H1 (cell line): ENCODE measurements at regions not wholly inside any gene's neighbourhood (a gene's known extent, or its start where the extent isn't known, plus 50 kb on each side); places are given as distances from the start of the nearest gene placed in this dataset.

Experiments
- CTCF ChIA-PET: fragments of 300-600 bp; sonication (Branson Sonifier 250); formaldehyde crosslinking; loops from one replicate; lab custom pipeline; 2021; ENCODE audit not compliant: partially characterized antibody; lab: Charles Lee
- POLR2A ChIA-PET: fragments of 300-600 bp; sonication (Branson Sonifier 250); formaldehyde crosslinking; loops from one replicate; lab custom pipeline; 2021; ENCODE audit warnings: inconsistent platforms; ENCODE audit not compliant: partially characterized antibody; lab: Charles Lee
- DNase-seq, 2 experiments: peaks; one replicate each; pipeline versions ENCODE4 v3.0.0 to v3.0.0-alpha.2; 2010 to 2022; ENCODE audit warnings: low spot score in 2 of 2, low read depth in 1 of 2, mixed read lengths in 1 of 2
- FAIRE-seq: peaks from 2 replicates; lab custom pipeline; 2011; peaks lifted over from hg19 to GRCh38; lab: Jason Lieb, UNC
- H2AFZ ChIP-seq: 2 replicates; pipeline ENCODE4 v1.8.1; 2012; ENCODE audit warnings: low read length, inconsistent platforms
- H2AK5ac ChIP-seq: 2 replicates; pipeline ENCODE4 v1.6.1; 2013; ENCODE audit warnings: low read depth, low read length
- H2BK120ac ChIP-seq: replicated peaks from 2 replicates; pipeline ENCODE3; 2013; ENCODE audit warnings: low read depth, low read length, inconsistent platforms
- H2BK12ac ChIP-seq: 2 replicates; pipeline ENCODE4 v1.6.1; 2013; ENCODE audit warnings: low read depth, low read length
- H2BK15ac ChIP-seq: 2 replicates; pipeline ENCODE4 v1.6.1; 2013; ENCODE audit warnings: low read length
- H2BK20ac ChIP-seq: 2 replicates; pipeline ENCODE4 v1.6.1; 2013; ENCODE audit warnings: low read length
- H2BK5ac ChIP-seq: 2 replicates; pipeline ENCODE4 v1.6.1; 2013; ENCODE audit warnings: low read depth, low read length
- H3K14ac ChIP-seq: 2 replicates; pipeline ENCODE4 v1.6.1; 2013; ENCODE audit warnings: inconsistent platforms; ENCODE audit not compliant: insufficient read length
- H3K18ac ChIP-seq: 2 replicates; pipeline ENCODE4 v1.6.1; 2013; ENCODE audit warnings: low read length; ENCODE audit errors: extremely low read depth
- H3K23ac ChIP-seq: 2 replicates; pipeline ENCODE4 v1.6.1; 2013; ENCODE audit warnings: inconsistent platforms; ENCODE audit not compliant: insufficient read length
- H3K23me2 ChIP-seq: 2 replicates; pipeline ENCODE4 v1.6.1; 2013; ENCODE audit warnings: low read depth, low read length
- H3K27ac ChIP-seq: 2 replicates; pipeline ENCODE4 v1.6.1; 2011; ENCODE audit warnings: low read depth, low read length, inconsistent platforms
- H3K27me3 ChIP-seq, 4 experiments: replicated peaks in 1 of 4; 1 replicate in 1 of 4; 2 replicates in 3 of 4; pipeline versions ENCODE4 v1.6.1 to v1.8.1; 2011 to 2013; ENCODE audit warnings: low read length in 3 of 4, mild to moderate bottlenecking in 3 of 4, inconsistent platforms in 2 of 4, mixed read lengths in 2 of 4, moderate library complexity in 1 of 4; ENCODE audit not compliant: control insufficient read depth in 3 of 4, insufficient read depth in 3 of 4; ENCODE audit errors: extremely low read depth in 1 of 4
- H3K36me3 ChIP-seq, 4 experiments: 2 replicates each; pipeline versions ENCODE4 v1.6.1 to v1.8.1; 2011 to 2013; ENCODE audit warnings: mild to moderate bottlenecking in 4 of 4, low read length in 3 of 4, moderate library complexity in 2 of 4, control low read depth in 1 of 4, inconsistent platforms in 1 of 4; ENCODE audit not compliant: insufficient read depth in 4 of 4, control insufficient read depth in 2 of 4
- H3K4ac ChIP-seq: replicated peaks from 2 replicates; pipeline ENCODE3; 2013; ENCODE audit warnings: low read length, low read depth, mixed read lengths, inconsistent platforms; ENCODE audit not compliant: insufficient read length
- H3K4me1 ChIP-seq, 4 experiments: replicated peaks in 1 of 4; 1 replicate in 1 of 4; 2 replicates in 3 of 4; pipeline versions ENCODE4 v1.6.1 to v1.8.1; 2011 to 2013; ENCODE audit warnings: low read length in 3 of 4, inconsistent platforms in 2 of 4, mixed read lengths in 1 of 4; ENCODE audit not compliant: insufficient read depth in 4 of 4, control insufficient read depth in 3 of 4
- H3K4me2 ChIP-seq, 2 experiments: 2 replicates each; pipeline versions ENCODE4 v1.6.1 to v1.8.1; 2011 to 2013; ENCODE audit warnings: low read depth in 2 of 2, low read length in 2 of 2, control low read depth in 1 of 2, inconsistent platforms in 1 of 2, mild to moderate bottlenecking in 1 of 2; ENCODE audit not compliant: insufficient read depth in 1 of 2
- H3K4me3 ChIP-seq, 4 experiments: fragments of 200-600, 300-600 bp in 1 of 4; sonication (generic), shearing (Covaris generic), sonication (Bioruptor Twin) in 1 of 4; 2 replicates each; pipeline versions ENCODE4 v1.5.1 to v1.8.1; 2011 to 2016; ENCODE audit warnings: low read length in 4 of 4, low read depth in 3 of 4, control low read depth in 2 of 4, inconsistent platforms in 2 of 4, mild to moderate bottlenecking in 2 of 4, mixed read lengths in 1 of 4, moderate library complexity in 1 of 4; ENCODE audit not compliant: insufficient read depth in 2 of 4; ENCODE audit errors: extremely low read depth in 1 of 4
- H3K56ac ChIP-seq: replicated peaks from 2 replicates; pipeline ENCODE3; 2013; ENCODE audit warnings: low read depth, mild to moderate bottlenecking, mixed read lengths, low read length, inconsistent platforms; ENCODE audit not compliant: insufficient read length
- H3K79me1 ChIP-seq: 2 replicates; pipeline ENCODE4 v1.6.1; 2013; ENCODE audit warnings: low read depth, low read length, control low read depth
- H3K79me2 ChIP-seq, 2 experiments: 2 replicates each; pipeline versions ENCODE4 v1.6.1 to v1.8.1; 2012 to 2013; ENCODE audit warnings: low read length in 2 of 2, mild to moderate bottlenecking in 2 of 2, inconsistent platforms in 1 of 2; ENCODE audit not compliant: insufficient read depth in 2 of 2, control insufficient read depth in 1 of 2
- H3K9ac ChIP-seq, 4 experiments: replicated peaks in 1 of 4; 1 replicate in 1 of 4; 2 replicates in 3 of 4; pipeline versions ENCODE4 v1.6.1 to v1.8.1; 2011 to 2013; ENCODE audit warnings: low read depth in 3 of 4, low read length in 3 of 4, control low read depth in 2 of 4, mild to moderate bottlenecking in 2 of 4, moderate library complexity in 2 of 4, inconsistent platforms in 1 of 4; ENCODE audit errors: extremely low read depth in 1 of 4
- H3K9me3 ChIP-seq, 2 experiments: 2 replicates each; pipeline versions ENCODE4 v1.6.1 to v1.8.1; 2012 to 2013; ENCODE audit warnings: mild to moderate bottlenecking in 2 of 2, moderate library complexity in 2 of 2, control low read depth in 1 of 2, inconsistent platforms in 1 of 2, low read depth in 1 of 2, low read length in 1 of 2, mixed read lengths in 1 of 2; ENCODE audit not compliant: insufficient read depth in 2 of 2
- H4K20me1 ChIP-seq, 2 experiments: replicated peaks in 1 of 2; 2 replicates each; pipeline versions ENCODE3 to v1.8.1; 2011 to 2013; ENCODE audit warnings: inconsistent platforms in 2 of 2, low read length in 2 of 2, mild to moderate bottlenecking in 1 of 2; ENCODE audit not compliant: insufficient read depth in 2 of 2, control insufficient read depth in 1 of 2
- H4K5ac ChIP-seq: 2 replicates; pipeline ENCODE4 v1.6.1; 2013; ENCODE audit warnings: low read length, low read depth, mixed read lengths, inconsistent platforms; ENCODE audit not compliant: insufficient read length
- H4K8ac ChIP-seq: 2 replicates; pipeline ENCODE4 v1.8.0; 2013; ENCODE audit warnings: mild to moderate bottlenecking, moderate library complexity, low read length, inconsistent platforms; ENCODE audit not compliant: insufficient read depth; ENCODE audit errors: extremely low read depth
- H4K91ac ChIP-seq: replicated peaks from 2 replicates; pipeline ENCODE3; 2013; ENCODE audit warnings: low read length, mixed read lengths, inconsistent platforms; ENCODE audit not compliant: insufficient read length
- BACH1 ChIP-seq: IDR thresholded peaks from 2 replicates; pipeline ENCODE4 v1.6.1; 2012; ENCODE audit warnings: low read length, improper control_type of control experiment
- BRCA1 ChIP-seq: IDR thresholded peaks from 2 replicates; pipeline ENCODE4 v1.6.1; 2012; ENCODE audit warnings: low read depth, low read length, improper control_type of control experiment
- CREB1 ChIP-seq: IDR thresholded peaks from 2 replicates; pipeline ENCODE4 v1.6.1; 2012; ENCODE audit warnings: inconsistent platforms
- GABPA ChIP-seq: IDR thresholded peaks from 2 replicates; pipeline ENCODE4 v1.6.1; 2011; ENCODE audit warnings: mild to moderate bottlenecking, low read length, moderate library complexity, borderline replicate concordance; ENCODE audit not compliant: insufficient read depth
- RBBP5 ChIP-seq: IDR thresholded peaks from 2 replicates; pipeline ENCODE4 v1.7.1; 2012; ENCODE audit warnings: low read depth, mild to moderate bottlenecking, inconsistent platforms, low read length, moderate library complexity, borderline replicate concordance
- SIN3A ChIP-seq, 2 experiments: IDR thresholded peaks in 1 of 2; conservative IDR thresholded peaks in 1 of 2; 2 replicates each; pipeline ENCODE4 v1.6.1; 2011 to 2012; ENCODE audit warnings: low read length in 2 of 2, improper control_type of control experiment in 1 of 2, low read depth in 1 of 2, mild to moderate bottlenecking in 1 of 2
- TCF12 ChIP-seq: IDR thresholded peaks from 2 replicates; pipeline ENCODE4 v1.6.1; 2011; ENCODE audit warnings: low read depth, mild to moderate bottlenecking, low read length
- WGBS, 2 experiments: shearing (Covaris generic) in 1 of 2; methylation state at CpG; one replicate each; pipeline versions ENCODE4 v1.1.6 to v1.1.7; 2013 to 2015; ENCODE audit warnings: low lambda C conversion rate in 2 of 2, mixed read lengths in 2 of 2, inconsistent platforms in 1 of 2, low coverage in 1 of 2, missing lambda C conversion rate in 1 of 2; ENCODE audit not compliant: insufficient replicate concordance in 2 of 2, insufficient coverage in 1 of 2, insufficient read length in 1 of 2; ENCODE audit errors: extremely low coverage in 1 of 2, missing lambda C conversion rate in 1 of 2; 5-methylcytosine and 5-hydroxymethylcytosine counted together
- TF ChIP-seq, protein P1 (sequence below): IDR thresholded peaks from 2 replicates; pipeline ENCODE4 v1.6.1; 2012; ENCODE audit warnings: low read length, inconsistent platforms

DNA sequence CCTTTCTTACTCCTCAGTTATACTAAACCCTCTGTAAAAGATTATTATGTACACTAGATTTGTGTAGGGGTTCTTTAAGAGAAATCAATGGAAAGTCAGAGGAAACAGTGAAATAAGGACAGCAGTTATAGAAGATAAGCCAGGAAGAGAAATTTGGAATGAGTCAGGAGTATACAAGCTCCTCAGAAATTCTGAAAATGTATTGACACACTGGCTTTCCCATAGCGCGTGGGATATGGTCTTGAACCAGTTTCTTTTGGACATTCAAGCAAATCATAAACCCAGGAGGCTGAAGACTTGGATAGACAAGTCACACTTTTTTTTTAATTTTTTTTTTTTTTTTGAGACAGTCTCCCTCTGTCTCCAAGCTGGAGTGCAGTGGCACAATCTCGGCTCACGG lies 316.1 kb upstream of the MMADHC start:
- H2BK15ac ChIP-seq: no peak overlapping the region
- CTCF ChIA-PET: no interaction called here
- no peak for FAIRE-seq
- TF ChIP-seq BACH1: no peak
- no peak for TF ChIP-seq SIN3A (conservative IDR thresholded peaks at IDR 0.05 in 1 of 2, IDR thresholded peaks at IDR 0.05 in 1 of 2; ENCODE audit: low read depth in 1 of 2, low read length in 2 of 2)
- TF ChIP-seq CREB1: no peak
- TF ChIP-seq, protein P1, sequence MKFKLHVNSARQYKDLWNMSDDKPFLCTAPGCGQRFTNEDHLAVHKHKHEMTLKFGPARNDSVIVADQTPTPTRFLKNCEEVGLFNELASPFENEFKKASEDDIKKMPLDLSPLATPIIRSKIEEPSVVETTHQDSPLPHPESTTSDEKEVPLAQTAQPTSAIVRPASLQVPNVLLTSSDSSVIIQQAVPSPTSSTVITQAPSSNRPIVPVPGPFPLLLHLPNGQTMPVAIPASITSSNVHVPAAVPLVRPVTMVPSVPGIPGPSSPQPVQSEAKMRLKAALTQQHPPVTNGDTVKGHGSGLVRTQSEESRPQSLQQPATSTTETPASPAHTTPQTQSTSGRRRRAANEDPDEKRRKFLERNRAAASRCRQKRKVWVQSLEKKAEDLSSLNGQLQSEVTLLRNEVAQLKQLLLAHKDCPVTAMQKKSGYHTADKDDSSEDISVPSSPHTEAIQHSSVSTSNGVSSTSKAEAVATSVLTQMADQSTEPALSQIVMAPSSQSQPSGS: no peak
- TF ChIP-seq RBBP5: no peak
- TF ChIP-seq TCF12: no peak
- TF ChIP-seq GABPA: no peak
- TF ChIP-seq BRCA1: no peak

More for the DNA sequence above, 316.1 kb upstream of the MMADHC start:
- Histone ChIP-seq H2BK20ac (no peak overlapping the region), H3K23me2 (no peaks in the 10 kb centered on the region), H2BK12ac (no peak overlapping the region), H3K14ac (no peak overlapping the region), H3K4ac (no peak overlapping the region), H3K79me2 (no peaks in the 10 kb centered on the region), H3K9me3 (no peaks in the 10 kb centered on the region), H3K36me3 (no peaks in the 10 kb centered on the region), H3K79me1 (no peaks in the 10 kb centered on the region), H2BK5ac (no peak overlapping the region), H3K27me3 (no peaks in the 10 kb centered on the region), H4K91ac (no peak overlapping the region), H3K56ac (no peak overlapping the region), H3K9ac (no peak overlapping the region), H2BK120ac (no peak overlapping the region), H3K4me1 (peaks cover 0 to 2% (median 0%) of the 10 kb centered on the region in 4 experiments; a peak in 2 of 7 replicates), H2AFZ (no peak overlapping the region), H3K18ac (no peak overlapping the region), H3K4me2 (no peak overlapping the region), H3K27ac (no peak overlapping the region), H3K4me3 (no peak overlapping the region), H4K20me1 (no peaks in the 10 kb centered on the region), H3K23ac (no peak overlapping the region), H4K5ac (no peak overlapping the region), H2AK5ac (no peak overlapping the region), H4K8ac (no peak overlapping the region)
- 100% methylated on average over 2 of the region's 4 CpGs; no CpG with 5 or more reads in 1 of the 2 experiments for WGBS, 2 experiments
- DNase-seq: no peak
- POLR2A ChIA-PET: no interaction called here
